Liver (tissue), 3 donors: ENCODE measurements at regions not wholly inside any gene's neighbourhood (a gene's known extent, or its start where the extent isn't known, plus 50 kb on each side); places are given as distances from the start of the nearest gene placed in this dataset.

Source experiments
- ATF3 ChIP-seq: IDR thresholded peaks from 2 replicates; pipeline ENCODE4 v1.6.1; 2016; ENCODE audit warnings: antibody characterized with exemption
- CTCF ChIP-seq: fragments of 150-350 bp; IDR thresholded peaks from 2 replicates; pipeline ENCODE4 v1.5.1; 2017; ENCODE audit warnings: improper control_type of control experiment, low read depth, low read length; ENCODE audit not compliant: missing input control
- EGR1 ChIP-seq, 2 donors: IDR thresholded peaks; 2 replicates each; pipeline ENCODE4 v1.6.1; 2016 to 2018; ENCODE audit warnings: antibody characterized with exemption in 2 of 2, low read depth in 2 of 2
- FOXA1 ChIP-seq: IDR thresholded peaks from 2 replicates; pipeline ENCODE4 v1.6.1; 2016; ENCODE audit warnings: antibody characterized with exemption
- GABPA ChIP-seq, 2 donors: IDR thresholded peaks in 1 of 2; conservative IDR thresholded peaks in 1 of 2; 2 replicates each; pipeline ENCODE4 v1.6.1; 2016; ENCODE audit warnings: antibody characterized with exemption in 2 of 2, mild to moderate bottlenecking in 1 of 2, moderate library complexity in 1 of 2
- JUND ChIP-seq, 2 donors: IDR thresholded peaks; 2 replicates each; pipeline ENCODE4 v1.6.1; 2016; ENCODE audit warnings: antibody characterized with exemption in 2 of 2
- RAD21 ChIP-seq, 2 donors: IDR thresholded peaks; 2 replicates each; pipeline ENCODE4 v1.6.1; 2016; ENCODE audit warnings: antibody characterized with exemption in 2 of 2, mild to moderate bottlenecking in 2 of 2
- REST ChIP-seq: IDR thresholded peaks from 2 replicates; pipeline ENCODE4 v1.6.1; 2016; ENCODE audit warnings: antibody characterized with exemption, mild to moderate bottlenecking
- RXRA ChIP-seq, 2 donors: IDR thresholded peaks; 2 replicates each; pipeline ENCODE4 v1.6.1; 2017 to 2018; ENCODE audit warnings: antibody characterized with exemption in 2 of 2, mild to moderate bottlenecking in 1 of 2
- SP1 ChIP-seq: IDR thresholded peaks from 2 replicates; pipeline ENCODE4 v1.6.1; 2018; ENCODE audit warnings: antibody characterized with exemption, mild to moderate bottlenecking
- TAF1 ChIP-seq: conservative IDR thresholded peaks from 2 replicates; pipeline ENCODE4 v1.6.1; 2016; ENCODE audit warnings: antibody characterized with exemption, mild to moderate bottlenecking
- YY1 ChIP-seq: IDR thresholded peaks from 2 replicates; pipeline ENCODE4 v1.6.1; 2016; ENCODE audit warnings: antibody characterized with exemption, mild to moderate bottlenecking
- TF ChIP-seq, protein P1 (sequence below): IDR thresholded peaks from 2 replicates; pipeline ENCODE4 v1.6.1; 2016; ENCODE audit warnings: antibody characterized with exemption
- donor health status: healthy.
- donor health status: healthy.

DNA sequence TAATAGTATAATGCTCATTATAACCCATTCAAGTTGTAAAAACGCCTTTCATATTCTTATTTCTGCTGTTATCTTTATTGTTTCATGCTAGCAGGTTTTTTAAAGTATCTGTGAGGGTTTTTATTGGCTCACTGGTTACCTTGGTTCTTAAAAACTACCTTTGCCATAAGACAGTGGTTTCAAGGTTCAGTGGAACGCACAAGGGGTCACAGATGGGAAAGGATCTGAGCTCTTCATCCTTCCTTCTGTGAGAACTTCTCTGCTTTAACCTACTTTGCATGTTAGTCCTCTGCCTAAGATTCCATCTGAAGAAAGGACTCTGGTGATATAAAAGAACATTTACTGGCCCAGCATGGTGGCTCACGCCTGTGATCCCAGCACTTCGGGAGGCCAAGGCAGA is 492.6 kb downstream of the CD83 start:
- TF ChIP-seq CTCF: no peak
- TF ChIP-seq RXRA (IDR thresholded peaks at IDR 0.05): no peak
- TF ChIP-seq EGR1 (IDR thresholded peaks at IDR 0.05; ENCODE audit: low read depth in 2 of 2): no peak
- TF ChIP-seq SP1: no peak
- TF ChIP-seq, protein P1, sequence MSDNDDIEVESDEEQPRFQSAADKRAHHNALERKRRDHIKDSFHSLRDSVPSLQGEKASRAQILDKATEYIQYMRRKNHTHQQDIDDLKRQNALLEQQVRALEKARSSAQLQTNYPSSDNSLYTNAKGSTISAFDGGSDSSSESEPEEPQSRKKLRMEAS: no peak
- TF ChIP-seq REST: no peak
- TF ChIP-seq TAF1: no peak
- TF ChIP-seq FOXA1: no peak
- TF ChIP-seq GABPA (IDR thresholded peaks at IDR 0.05 in 1 of 2, conservative IDR thresholded peaks at IDR 0.05 in 1 of 2): no peak
- no peak for TF ChIP-seq RAD21 (IDR thresholded peaks at IDR 0.05)
- no peak for TF ChIP-seq YY1
- no peak for TF ChIP-seq JUND (IDR thresholded peaks at IDR 0.05)
- TF ChIP-seq ATF3: no peak
